ENCODE measurements at regions not wholly inside any gene's neighbourhood (a gene's known extent, or its start where the extent isn't known, plus 50 kb on each side); places are given as distances from the start of the nearest gene placed in this dataset.

DNA sequence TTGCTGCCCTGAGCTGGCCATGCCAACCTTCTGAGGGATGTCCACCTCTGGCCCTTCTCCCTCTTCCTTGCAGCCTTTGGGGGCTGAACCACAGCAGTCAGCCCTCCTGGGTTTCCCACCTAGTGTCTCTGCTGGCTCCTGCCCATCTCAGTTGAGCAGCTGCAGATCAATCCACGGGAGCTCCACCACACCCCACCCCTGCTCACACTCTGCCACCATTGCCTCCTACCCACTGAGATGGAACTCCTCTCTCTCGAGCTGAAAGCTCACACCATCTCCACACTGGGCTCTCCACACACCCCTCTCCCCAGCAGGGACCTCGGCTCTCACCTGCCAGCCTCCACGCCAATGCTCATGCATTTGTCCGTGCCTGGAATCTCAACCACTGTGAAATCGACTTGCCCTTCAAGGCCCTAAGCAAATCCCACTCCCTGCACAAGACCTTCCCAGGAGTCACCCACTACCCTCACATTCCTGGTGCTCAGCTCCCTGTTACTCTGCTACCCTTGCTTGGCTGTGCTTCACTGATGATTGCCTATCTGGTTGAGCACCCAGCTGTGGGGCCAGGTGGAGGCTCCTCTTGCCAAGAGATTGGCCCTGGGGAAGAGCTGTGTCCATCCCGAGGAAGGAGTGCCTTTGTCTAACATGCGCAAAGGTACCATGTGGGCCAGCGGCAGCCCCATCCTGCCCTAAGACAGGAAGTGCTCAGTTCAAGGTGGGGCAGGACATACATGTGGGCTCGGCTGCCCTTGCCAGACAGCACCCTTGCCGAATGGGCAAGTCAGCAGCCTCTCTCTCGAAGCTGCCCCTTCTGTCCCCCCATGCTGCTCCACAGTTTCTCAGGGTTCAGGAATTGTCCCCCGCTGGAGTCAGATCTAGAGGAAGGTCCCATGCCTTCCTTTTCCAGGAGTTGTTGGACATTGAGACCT is 208.7 kb downstream of the CYP26B1 start:
- peaks cover 3 to 5% of the 10 kb centered on the region in 2 donors for H3K27me3 Mint-ChIP-seq
- H3K36me3 Mint-ChIP-seq: no peaks in the 10 kb centered on the region

DNA sequence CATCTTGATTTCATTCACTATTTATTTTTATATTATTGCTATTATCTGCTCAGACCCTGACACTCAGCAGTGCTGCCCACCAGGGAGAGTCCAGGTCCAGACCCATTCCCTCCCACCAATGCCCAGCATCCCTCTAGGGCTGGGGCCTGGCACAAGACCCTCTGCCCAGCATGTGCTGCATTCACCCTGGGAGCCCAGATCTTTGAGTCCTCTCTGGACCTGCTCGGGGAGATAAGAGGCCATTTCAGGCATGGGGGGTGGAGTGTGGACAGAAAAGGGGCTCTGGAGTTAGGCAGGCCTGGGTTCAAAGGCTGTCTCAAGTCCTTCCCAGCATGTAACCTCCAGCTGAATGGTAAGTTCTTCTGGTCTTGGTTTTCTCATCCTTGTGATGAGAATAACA is 209.6 kb downstream of the CYP26B1 start:
- Mint-ChIP-seq H3K4me3 (no peak overlapping the region), H3K36me3 (no peaks in the 10 kb centered on the region), H3K4me1 (ENCODE audit: low read depth in 2 of 2) (no peaks in the 10 kb centered on the region), H3K27me3 (peaks cover 0 to 6% of the 10 kb centered on the region in 2 donors), H3K9me3 (no peaks in the 10 kb centered on the region), H3K27ac (no peak overlapping the region)
- ATAC-seq (peak in 1 of 2 donors; percentile 12), DNase-seq (ENCODE audit: low spot score) (no peak)

More for the DNA sequence above, 208.7 kb downstream of the CYP26B1 start:
- no peak overlapping the region for H3K4me3 Mint-ChIP-seq
- ATAC-seq (no peak), DNase-seq (ENCODE audit: low spot score) (no peak)
- H3K9me3 Mint-ChIP-seq: no peaks in the 10 kb centered on the region
- no peak overlapping the region for H3K27ac Mint-ChIP-seq
- H3K4me1 Mint-ChIP-seq (ENCODE audit: low read depth in 2 of 2): no peaks in the 10 kb centered on the region

DNA sequence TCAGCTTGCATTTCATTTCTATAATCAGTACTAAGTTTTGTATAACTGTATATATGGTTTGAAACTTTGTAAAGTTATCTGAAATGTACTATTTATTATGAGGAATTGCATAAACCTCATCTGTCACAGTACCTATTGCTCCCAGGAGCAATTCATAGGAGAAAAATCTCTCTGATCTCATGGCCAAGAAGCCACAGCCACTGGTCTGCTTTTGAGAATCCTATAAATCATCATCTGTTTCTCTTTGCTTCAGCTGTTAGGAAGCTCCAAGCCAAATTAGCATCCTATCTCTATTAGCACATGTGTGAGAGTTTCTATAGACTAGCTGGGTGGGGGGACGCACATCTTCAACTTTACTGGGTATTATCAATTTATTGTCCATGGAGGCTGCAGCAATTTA is 210.3 kb downstream of the CYP26B1 start:
- Mint-ChIP-seq H3K9me3 (no peaks in the 10 kb centered on the region), H3K27ac (no peak overlapping the region), H3K4me3 (no peak overlapping the region), H3K4me1 (ENCODE audit: low read depth in 2 of 2) (no peaks in the 10 kb centered on the region), H3K27me3 (peaks cover 0 to 4% of the 10 kb centered on the region in 2 donors), H3K36me3 (no peaks in the 10 kb centered on the region)
- no peak for DNase-seq (ENCODE audit: low spot score)
- ATAC-seq: no peak

DNA sequence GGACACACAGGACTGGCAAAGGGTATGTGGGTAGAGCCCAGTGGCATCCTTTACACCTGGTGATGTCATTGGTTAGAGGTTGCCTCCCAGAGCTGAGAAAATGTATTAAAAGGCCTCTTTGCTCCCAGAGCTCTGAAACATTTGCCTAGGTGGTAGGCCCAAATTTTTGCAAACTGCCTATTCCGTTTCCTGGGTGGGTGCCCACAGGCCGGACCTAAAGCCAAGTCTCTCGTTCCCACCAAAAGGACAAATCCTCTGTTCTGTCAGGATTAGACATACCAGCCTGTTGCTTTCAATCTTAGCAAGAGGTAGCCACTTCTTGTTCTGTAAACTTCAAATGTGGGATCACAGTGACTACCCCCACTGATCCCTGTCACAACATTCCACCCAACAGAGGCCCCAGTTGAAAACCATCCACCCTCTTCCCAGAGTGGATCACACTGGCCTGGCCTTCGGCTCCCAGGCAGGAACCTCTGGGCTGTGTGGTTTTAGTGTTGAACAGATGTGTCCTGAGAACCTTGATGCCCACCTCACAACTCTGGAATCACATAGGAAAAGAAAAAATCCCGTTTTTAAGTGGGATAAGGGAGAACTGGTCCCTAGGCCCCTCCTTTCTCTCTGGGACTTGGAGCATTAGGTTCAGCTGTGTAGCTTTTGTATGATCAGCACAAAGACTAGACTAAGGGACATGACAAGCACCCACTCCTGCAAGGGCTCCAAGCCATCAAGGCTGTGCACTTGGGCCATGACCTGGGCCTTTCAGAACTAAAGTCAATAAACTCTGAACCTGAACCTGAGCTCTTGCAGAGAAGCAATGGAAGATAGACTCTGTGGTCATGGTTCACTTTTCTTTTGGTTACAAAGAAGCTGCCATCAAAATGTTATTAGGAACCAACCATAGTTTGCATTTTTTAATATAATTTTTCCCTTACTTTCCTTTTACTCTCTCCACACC is 211.3 kb downstream of the CYP26B1 start:
- Mint-ChIP-seq H3K4me1 (ENCODE audit: low read depth in 2 of 2) (no peaks in the 10 kb centered on the region), H3K4me3 (no peak overlapping the region), H3K36me3 (no peaks in the 10 kb centered on the region), H3K27ac (no peak overlapping the region), H3K27me3 (peaks cover 0 to 4% of the 10 kb centered on the region in 2 donors), H3K9me3 (no peaks in the 10 kb centered on the region)
- no peak for DNase-seq (ENCODE audit: low spot score)
- ATAC-seq: no peak

DNA sequence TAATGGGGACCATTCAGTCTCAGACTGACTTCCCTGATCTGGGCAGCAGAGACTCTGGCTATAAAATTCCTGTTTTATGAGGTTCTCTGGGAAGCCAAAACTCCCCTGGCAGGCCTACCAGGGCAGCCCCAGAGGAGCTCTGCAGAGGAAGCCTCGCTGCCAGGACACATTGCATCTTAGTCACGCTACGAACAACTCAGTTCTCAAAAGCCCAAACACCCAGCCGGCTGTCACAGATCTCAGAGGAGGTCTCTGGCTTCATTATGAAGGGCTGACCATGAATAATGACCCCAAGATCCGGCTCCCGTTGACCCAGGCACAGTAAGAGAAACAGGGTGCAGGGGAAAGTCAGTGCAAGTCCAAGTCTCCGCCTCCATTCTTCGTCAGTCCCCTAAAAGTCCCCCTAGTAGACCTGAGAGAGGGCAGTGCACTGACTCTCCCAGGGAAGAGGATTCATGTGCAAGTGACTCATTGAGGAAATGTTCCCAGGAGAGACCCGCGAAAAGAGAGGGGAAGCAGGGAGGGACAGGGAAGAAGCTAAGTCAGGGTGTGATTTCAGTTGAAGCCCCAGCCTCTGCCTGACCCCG is 212.3 kb downstream of the CYP26B1 start:
- H3K27ac Mint-ChIP-seq: no peak overlapping the region
- H3K4me3 Mint-ChIP-seq: no peak overlapping the region
- H3K9me3 Mint-ChIP-seq: no peaks in the 10 kb centered on the region
- peaks cover 0 to 4% of the 10 kb centered on the region in 2 donors for H3K27me3 Mint-ChIP-seq
- no peak for DNase-seq (ENCODE audit: low spot score)
- H3K36me3 Mint-ChIP-seq: no peaks in the 10 kb centered on the region
- ATAC-seq: no peak
- no peaks in the 10 kb centered on the region for H3K4me1 Mint-ChIP-seq (ENCODE audit: low read depth in 2 of 2)

DNA sequence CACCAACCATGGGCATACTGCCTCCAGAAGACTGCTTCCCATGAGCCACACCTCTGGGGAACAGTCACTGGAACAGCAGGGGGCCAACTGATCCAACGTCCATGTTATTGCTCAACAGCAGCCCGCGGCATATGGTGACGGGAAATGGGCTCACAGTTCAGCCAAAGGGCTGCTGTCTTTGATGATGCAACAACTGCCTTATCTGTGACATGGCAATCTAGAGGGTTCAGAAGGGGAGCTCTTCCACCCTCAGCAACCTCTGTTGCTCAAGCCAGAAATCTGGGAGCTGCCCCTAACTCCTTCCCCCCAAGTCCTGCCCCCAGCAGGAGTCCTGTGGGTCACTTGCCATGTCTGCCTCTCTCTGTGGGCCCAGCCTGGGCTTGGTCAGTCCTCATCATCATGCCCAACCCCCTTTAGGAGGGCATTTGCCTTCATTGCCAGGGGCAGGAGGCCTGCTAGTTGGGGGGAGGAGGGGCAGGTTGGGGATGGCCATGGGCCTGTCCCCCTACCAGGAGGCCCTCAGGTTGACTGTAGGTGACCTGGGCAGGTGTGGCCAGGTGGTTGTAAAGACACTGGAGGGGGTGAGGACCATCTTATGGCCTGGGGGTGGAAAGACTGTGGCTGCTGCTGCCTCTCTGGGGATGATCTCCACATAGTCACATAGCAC is 212.9 kb downstream of the CYP26B1 start:
- Mint-ChIP-seq H3K4me1 (ENCODE audit: low read depth in 2 of 2) (no peaks in the 10 kb centered on the region), H3K4me3 (no peak overlapping the region), H3K9me3 (no peaks in the 10 kb centered on the region), H3K27me3 (peaks cover 0 to 4% of the 10 kb centered on the region in 2 donors), H3K27ac (no peak overlapping the region), H3K36me3 (no peaks in the 10 kb centered on the region)
- no peak for ATAC-seq
- DNase-seq (ENCODE audit: low spot score): no peak

DNA sequence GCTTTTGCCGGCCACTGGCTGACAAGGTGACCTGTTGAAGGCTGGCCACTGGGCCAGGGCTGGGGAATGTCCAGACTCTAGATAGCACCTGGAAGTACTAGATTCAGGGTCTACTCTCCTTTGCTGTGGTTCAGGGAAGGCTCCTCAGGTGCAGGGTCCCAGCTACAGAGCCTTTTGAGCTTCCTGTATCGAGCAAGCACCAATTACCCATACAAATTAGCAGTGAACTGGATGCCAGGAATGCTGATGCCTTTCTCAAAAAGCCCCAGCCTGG is 213.4 kb downstream of the CYP26B1 start:
- DNase-seq (ENCODE audit: low spot score) (no peak), ATAC-seq (no peak)
- Mint-ChIP-seq H3K4me1 (ENCODE audit: low read depth in 2 of 2) (no peaks in the 10 kb centered on the region), H3K36me3 (no peaks in the 10 kb centered on the region), H3K27ac (no peak overlapping the region), H3K27me3 (peaks cover 0 to 4% of the 10 kb centered on the region in 2 donors), H3K9me3 (no peaks in the 10 kb centered on the region), H3K4me3 (no peak overlapping the region)

DNA sequence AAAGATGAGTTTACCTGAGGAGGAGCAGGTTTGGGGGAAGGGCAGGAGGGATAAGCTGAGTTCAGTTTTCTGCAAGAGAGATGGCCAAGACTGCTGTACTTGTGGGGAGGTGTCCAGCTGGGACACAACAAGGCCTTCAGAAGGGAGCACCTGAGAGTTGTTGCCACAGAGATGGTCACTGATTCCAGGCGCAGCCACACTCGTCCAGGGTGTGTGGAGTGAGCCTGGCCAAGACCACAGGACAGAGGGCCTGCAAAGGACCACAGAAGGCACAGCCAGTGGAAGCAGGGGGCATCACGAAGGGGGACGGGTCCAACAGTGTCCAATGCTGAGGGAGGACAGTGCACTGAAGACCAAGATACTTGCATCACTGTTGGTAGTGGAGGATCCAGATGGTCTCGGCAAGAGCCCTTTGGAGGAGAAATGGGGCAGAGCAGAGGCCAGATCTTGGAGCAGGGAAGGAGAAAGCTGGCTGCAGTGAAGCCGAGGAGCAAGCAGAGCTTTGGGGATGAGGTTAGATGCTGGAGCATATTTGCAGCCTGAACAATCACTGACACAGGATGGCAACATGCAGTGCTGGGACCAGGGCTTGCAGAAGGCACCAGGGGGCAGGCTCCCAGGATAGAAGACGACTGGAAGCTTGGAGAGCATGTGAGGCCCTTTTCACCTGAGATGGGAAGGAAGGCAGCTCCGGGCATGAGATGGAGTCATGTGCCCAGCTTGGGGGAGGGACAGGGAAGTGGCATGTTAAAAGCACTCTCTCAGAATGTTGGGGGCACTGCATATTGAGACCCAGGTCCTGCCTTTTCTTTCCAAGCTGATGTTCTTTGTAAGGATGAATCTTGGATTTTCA is 214.0 kb downstream of the CYP26B1 start:
- Mint-ChIP-seq H3K36me3 (no peaks in the 10 kb centered on the region), H3K4me1 (ENCODE audit: low read depth in 2 of 2) (no peaks in the 10 kb centered on the region)
- DNase-seq (ENCODE audit: low spot score): no peak

DNA sequence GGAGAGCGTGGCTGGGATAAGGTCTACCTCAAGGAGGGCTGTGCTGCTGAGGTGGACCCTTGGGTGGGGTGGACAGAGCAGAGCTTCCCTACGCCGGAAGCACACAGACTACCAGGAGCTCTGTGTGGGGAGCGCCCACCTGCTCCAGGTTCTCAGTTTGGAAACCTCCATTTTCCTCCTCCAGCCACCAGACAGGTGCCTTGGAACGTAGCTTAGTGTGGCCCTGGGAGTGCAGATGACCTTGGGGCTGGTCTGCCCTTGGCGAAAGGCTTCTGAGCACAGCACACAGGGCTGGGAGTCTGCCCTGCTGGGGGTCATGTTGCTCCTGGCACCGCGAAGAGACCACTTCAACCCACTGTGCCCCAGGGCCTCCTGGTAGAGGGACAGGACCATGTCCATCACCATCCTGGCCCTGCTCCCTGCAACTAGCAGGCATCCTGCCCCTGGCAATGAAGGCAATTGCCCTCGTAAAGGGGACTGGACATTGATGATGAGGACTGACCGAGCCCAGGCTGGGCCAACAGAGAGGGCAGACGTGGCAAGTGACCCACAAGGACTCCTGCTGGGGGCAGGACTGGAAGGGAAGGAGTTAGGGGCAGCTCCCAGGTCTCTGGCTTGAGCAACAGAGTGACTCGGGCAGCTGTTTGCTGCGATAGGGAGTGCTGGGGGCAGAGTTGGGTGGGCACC is 214.7 kb downstream of the CYP26B1 start:
- ATAC-seq (no peak), DNase-seq (ENCODE audit: low spot score) (no peak)
- H3K4me3 Mint-ChIP-seq: no peak overlapping the region
- H3K27ac Mint-ChIP-seq: no peak overlapping the region
- no peaks in the 10 kb centered on the region for H3K4me1 Mint-ChIP-seq (ENCODE audit: low read depth in 2 of 2)
- H3K9me3 Mint-ChIP-seq: no peaks in the 10 kb centered on the region
- H3K36me3 Mint-ChIP-seq: no peaks in the 10 kb centered on the region
- H3K27me3 Mint-ChIP-seq: peaks cover 0 to 4% of the 10 kb centered on the region in 2 donors

More for the DNA sequence above, 214.0 kb downstream of the CYP26B1 start:
- H3K4me3 Mint-ChIP-seq: no peak overlapping the region
- H3K9me3 Mint-ChIP-seq: no peaks in the 10 kb centered on the region
- no peak for ATAC-seq
- peaks cover 0 to 4% of the 10 kb centered on the region in 2 donors for H3K27me3 Mint-ChIP-seq
- no peak overlapping the region for H3K27ac Mint-ChIP-seq

DNA sequence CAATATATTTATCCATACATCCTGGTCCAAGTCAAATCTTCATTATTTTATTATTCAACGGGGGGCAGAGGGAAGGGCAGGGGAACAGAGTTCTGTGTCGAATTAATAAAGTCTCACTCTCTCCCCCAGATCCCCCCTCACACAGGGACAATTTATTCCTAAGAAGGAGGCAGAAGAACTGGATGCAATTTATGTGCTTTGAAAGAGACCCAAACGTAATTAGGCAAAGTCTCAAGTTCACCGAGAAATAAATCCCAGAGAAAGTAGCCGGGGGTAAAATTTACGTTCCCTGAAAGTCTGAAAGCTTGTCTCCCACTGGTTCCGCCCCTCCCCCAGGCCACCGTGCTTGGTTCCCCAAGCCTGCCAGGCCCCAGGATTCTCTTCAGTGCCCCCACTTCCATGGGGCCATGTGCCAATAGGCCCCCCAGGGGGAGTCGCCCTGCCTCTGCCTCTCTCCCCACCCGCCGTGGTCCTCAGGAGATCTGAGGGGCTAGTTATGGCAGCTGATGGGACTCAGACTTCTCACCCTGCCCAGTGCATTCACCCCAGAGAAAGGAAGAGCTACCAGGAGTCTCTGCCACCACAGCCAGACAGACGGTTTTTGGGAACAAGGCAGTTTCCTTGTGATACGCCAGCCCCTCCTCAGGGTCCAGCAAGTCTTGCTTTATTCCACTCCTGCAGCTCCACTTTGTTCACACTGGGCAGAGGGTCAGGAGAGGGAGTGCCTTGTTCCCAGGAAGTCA is 215.5 kb downstream of the CYP26B1 start:
- H3K9me3 Mint-ChIP-seq: no peaks in the 10 kb centered on the region
- no peak overlapping the region for H3K4me3 Mint-ChIP-seq
- peaks cover 0 to 4% of the 10 kb centered on the region in 2 donors for H3K27me3 Mint-ChIP-seq
- H3K27ac Mint-ChIP-seq: no peak overlapping the region
- DNase-seq (ENCODE audit: low spot score): no peak
- H3K36me3 Mint-ChIP-seq: no peaks in the 10 kb centered on the region
- H3K4me1 Mint-ChIP-seq (ENCODE audit: low read depth in 2 of 2): no peaks in the 10 kb centered on the region
- no peak for ATAC-seq

DNA sequence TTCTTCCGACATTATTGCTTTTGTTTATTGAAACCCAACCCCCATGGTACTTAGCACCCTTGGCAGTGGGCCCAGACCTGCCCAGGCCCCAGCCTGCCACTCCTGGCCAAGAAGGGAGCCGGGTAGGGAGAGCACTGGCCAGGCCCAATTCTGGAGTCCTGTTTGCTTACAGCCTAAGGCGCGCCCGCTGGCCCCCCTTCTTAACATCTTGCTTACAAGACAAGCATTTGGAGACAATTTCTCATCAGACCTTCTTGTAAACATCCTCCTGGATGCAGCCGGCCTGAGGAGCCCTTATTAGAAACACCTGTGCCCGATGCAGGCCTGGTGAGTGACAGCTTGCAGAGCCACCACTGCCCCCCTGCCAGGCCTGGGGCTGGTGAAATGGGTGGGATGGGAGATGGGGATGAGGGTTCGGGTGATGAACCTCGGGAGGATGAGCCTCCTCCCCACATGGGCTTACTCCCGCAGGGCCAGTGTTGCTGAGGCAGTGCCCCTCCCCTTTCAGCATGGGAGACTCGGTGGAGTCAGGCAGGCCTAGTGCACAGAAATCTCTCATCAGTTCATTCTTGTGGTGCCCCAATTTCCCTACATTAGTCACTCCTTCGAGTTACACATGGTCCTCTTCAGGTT is 217.5 kb downstream of the CYP26B1 start:
- Mint-ChIP-seq H3K9me3 (no peaks in the 10 kb centered on the region), H3K27me3 (peaks cover 0 to 4% of the 10 kb centered on the region in 2 donors), H3K4me1 (ENCODE audit: low read depth in 2 of 2) (no peaks in the 10 kb centered on the region), H3K27ac (no peak overlapping the region), H3K36me3 (no peaks in the 10 kb centered on the region), H3K4me3 (no peak overlapping the region)
- no peak for ATAC-seq
- DNase-seq (ENCODE audit: low spot score): no peak

DNA sequence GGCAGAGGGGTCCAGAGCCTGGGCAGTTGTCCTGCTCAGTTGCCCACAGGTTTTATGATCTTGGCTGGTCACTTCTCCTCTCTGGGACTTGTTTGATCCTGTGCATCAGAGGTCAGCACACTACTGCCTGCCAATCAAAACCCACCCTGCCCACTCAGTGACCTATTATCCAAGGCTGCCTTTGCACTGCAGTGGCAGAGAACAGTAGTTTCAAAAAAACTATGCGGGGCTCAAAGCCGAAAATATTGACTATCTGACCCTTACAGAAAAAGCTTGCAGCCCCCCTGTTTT is 218.2 kb downstream of the CYP26B1 start:
- Mint-ChIP-seq H3K27ac (no peak overlapping the region), H3K9me3 (no peaks in the 10 kb centered on the region), H3K4me3 (no peak overlapping the region), H3K27me3 (peaks cover 0 to 4% of the 10 kb centered on the region in 2 donors), H3K4me1 (ENCODE audit: low read depth in 2 of 2) (no peaks in the 10 kb centered on the region), H3K36me3 (no peaks in the 10 kb centered on the region)
- DNase-seq (ENCODE audit: low spot score) (no peak), ATAC-seq (no peak)

Data from natural killer cell treated with Interleukin-12 subunit alpha and Interleukin-12 subunit beta and Interleukin-15 and Interleukin-18, amount 100 ng/mL, for 72 hours (primary cell).